Frontal cortex (tissue), 3 donors: ENCODE measurements at regions not wholly inside any gene's neighbourhood (a gene's known extent, or its start where the extent isn't known, plus 50 kb on each side); places are given as distances from the start of the nearest gene placed in this dataset.
A peak's percentile ranks its signal among the peaks of the same experiment; 100 is the strongest.
"Not testable (repeated sequence)": the region's sequence is repeated elsewhere in the genome, so short reads cannot be mapped to it uniquely, and the experiment has no call there.

ENCODE experiments used
- DNase-seq, 2 donors: peaks; one replicate each; pipeline ENCODE4 v3.0.0; 2012; ENCODE audit warnings: low spot score in 2 of 2
- FAIRE-seq: peaks from 2 replicates; lab custom pipeline; 2012; peaks lifted over from hg19 to GRCh38; lab: Jason Lieb, UNC
- donor health status: control.
- donor health status: control.
- donor health status: control.

- FAIRE-seq (no peak), DNase-seq (no peak)
Observed at GRCh38 chr5:67855523-67855922, 360.0 kb upstream of the PIK3R1 start.

GRCh38 chr5:67850906-67851305 lies 364.6 kb upstream of the PIK3R1 start:
- not testable (repeated sequence) for FAIRE-seq, DNase-seq

- DNase-seq (no peak), FAIRE-seq (no peak)
Observed at GRCh38 chr5:67844924-67845323, 370.6 kb upstream of the PIK3R1 start.

- FAIRE-seq: no peak
Observed at GRCh38 chr5:67842806-67843205, 372.8 kb upstream of the PIK3R1 start.

GRCh38 chr5:67837225-67837624 lies 378.3 kb upstream of the PIK3R1 start:
- DNase-seq, FAIRE-seq: not testable (repeated sequence)

More at GRCh38 chr5:67842806-67843205, 372.8 kb upstream of the PIK3R1 start:
- DNase-seq: no peak

- FAIRE-seq, DNase-seq: not testable (repeated sequence)
Observed at GRCh38 chr5:67836496-67836895, 379.1 kb upstream of the PIK3R1 start.

- no peak for FAIRE-seq
Observed at GRCh38 chr5:67831048-67831447, 384.5 kb upstream of the PIK3R1 start.

GRCh38 chr5:67827541-67827940 lies 388.0 kb upstream of the PIK3R1 start:
- DNase-seq (no peak), FAIRE-seq (no peak)

More at GRCh38 chr5:67831048-67831447, 384.5 kb upstream of the PIK3R1 start:
- no peak for DNase-seq

- DNase-seq: no peak
- FAIRE-seq: no peak
Observed at GRCh38 chr5:67824852-67825251, 390.7 kb upstream of the PIK3R1 start.

GRCh38 chr5:67817652-67818051 lies 397.9 kb upstream of the PIK3R1 start:
- DNase-seq (no peak), FAIRE-seq (no peak)

- FAIRE-seq (no peak), DNase-seq (no peak)
Observed at GRCh38 chr5:67816456-67816855, 399.1 kb upstream of the PIK3R1 start.

- DNase-seq (peak in 1 of 2 donors; percentile 16), FAIRE-seq (no peak)
Observed at GRCh38 chr5:67815455-67816391, 399.8 kb upstream of the PIK3R1 start.

- no peak for FAIRE-seq
- no peak for DNase-seq
Observed at GRCh38 chr5:67814569-67815311, 400.8 kb upstream of the PIK3R1 start.

GRCh38 chr5:67813877-67814539 lies 401.5 kb upstream of the PIK3R1 start:
- DNase-seq (no peak), FAIRE-seq (no peak)

- no peak for DNase-seq
- no peak for FAIRE-seq
Observed at GRCh38 chr5:67809589-67809988, 406.0 kb upstream of the PIK3R1 start.

GRCh38 chr5:67808340-67808739 lies 407.2 kb upstream of the PIK3R1 start:
- DNase-seq: no peak
- FAIRE-seq: no peak

- FAIRE-seq: no peak
- DNase-seq: no peak
Observed at GRCh38 chr5:67807439-67807888, 408.1 kb upstream of the PIK3R1 start.

- FAIRE-seq: no peak
- no peak for DNase-seq
Observed at GRCh38 chr5:67806654-67807438, 408.7 kb upstream of the PIK3R1 start.

GRCh38 chr5:67805666-67806348 lies 409.7 kb upstream of the PIK3R1 start:
- DNase-seq (no peak), FAIRE-seq (no peak)
